MCF 10A (cell line): ENCODE measurements at regions not wholly inside any gene's neighbourhood (a gene's known extent, or its start where the extent isn't known, plus 50 kb on each side); places are given as distances from the start of the nearest gene placed in this dataset.

Experiments used
- BruUV-seq: library from RNA; stranded (reverse); fragments of 400-500 nt; replicated peaks from 2 replicates; lab custom pipeline; 2021; lab: Mats Ljungman, UMichigan
- CTCF ChIA-PET: fragments of 300-600 bp; sonication (Branson Sonifier 250); formaldehyde crosslinking; extraction: SDS; loops from one replicate; lab custom pipeline; 2021; ENCODE audit warnings: antibody characterized with exemption, inconsistent platforms; lab: Yijun Ruan, JAX
- POLR2A ChIA-PET: fragments of 300-600, 350-650 bp; sonication (Branson Sonifier 250); formaldehyde crosslinking; extraction: SDS; loops from one replicate; lab custom pipeline; 2020; ENCODE audit warnings: antibody characterized with exemption, inconsistent platforms; lab: Yijun Ruan, JAX
- DNase-seq: peaks from one replicate; pipeline ENCODE4 v3.0.0-alpha.2; 2018; ENCODE audit not compliant: unreplicated experiment
- H3K27ac Mint-ChIP-seq: one replicate; pipeline ENCODE4 v1.8.0; 2022; ENCODE audit warnings: mild to moderate bottlenecking, low read depth, mixed read lengths; ENCODE audit not compliant: unreplicated experiment
- H3K27me3 Mint-ChIP-seq: one replicate; pipeline ENCODE4 v1.8.0; 2022; ENCODE audit warnings: mixed read lengths; ENCODE audit not compliant: insufficient read depth, unreplicated experiment
- H3K36me3 Mint-ChIP-seq: one replicate; pipeline ENCODE4 v1.8.0; 2022; ENCODE audit warnings: mild to moderate bottlenecking, moderate library complexity, mixed read lengths; ENCODE audit not compliant: insufficient read depth, unreplicated experiment
- H3K4me1 Mint-ChIP-seq: one replicate; pipeline ENCODE4 v1.8.0; 2022; ENCODE audit warnings: mixed read lengths; ENCODE audit not compliant: insufficient read depth, unreplicated experiment
- H3K4me3 Mint-ChIP-seq: one replicate; pipeline ENCODE4 v1.8.0; 2022; ENCODE audit warnings: mild to moderate bottlenecking, moderate library complexity, mixed read lengths; ENCODE audit not compliant: unreplicated experiment
- H3K9me3 Mint-ChIP-seq: one replicate; pipeline ENCODE4 v1.8.0; 2022; ENCODE audit warnings: mixed read lengths; ENCODE audit not compliant: unreplicated experiment
- intact Hi-C: fragments of 100-400 bp; cut with micrococcal nuclease; formaldehyde crosslinking; loops from 2 replicates; pipeline ENCODE4 v1.14.1; 2022
- TF ChIP-seq, protein P1 (sequence below): fragments of 200-600 bp; IDR thresholded peaks from one replicate; pipeline ENCODE4 v1.8.0; 2022; ENCODE audit warnings: antibody characterized with exemption, mild to moderate bottlenecking; ENCODE audit not compliant: unreplicated experiment

DNA sequence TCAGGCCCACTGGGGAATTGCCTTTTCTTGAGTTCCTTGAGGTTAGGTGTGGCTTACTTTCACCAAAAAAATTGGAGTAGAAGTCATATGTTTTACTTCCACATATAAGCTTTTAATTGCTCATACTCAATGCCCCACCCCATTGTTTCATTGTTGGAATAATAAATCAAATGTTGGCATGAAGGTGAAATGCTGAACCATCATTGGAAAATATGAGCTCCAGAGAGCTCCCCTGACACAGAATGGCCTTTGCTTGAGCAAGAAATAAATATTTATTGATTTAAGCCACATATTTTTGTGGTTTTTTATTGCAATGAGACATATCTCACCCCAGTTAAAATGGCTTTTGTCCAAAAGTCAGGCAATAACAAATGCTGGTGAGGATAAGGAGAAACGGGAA, 167.3 kb upstream of the SRD5A2 start:
- CTCF ChIA-PET = interaction anchor here (0.7 kb wide), 3 partner anchors 98 to 592 kb away, joined by 3 read pairs; no protein-coding TSS in a partner anchor
- DNase-seq = no peak

DNA sequence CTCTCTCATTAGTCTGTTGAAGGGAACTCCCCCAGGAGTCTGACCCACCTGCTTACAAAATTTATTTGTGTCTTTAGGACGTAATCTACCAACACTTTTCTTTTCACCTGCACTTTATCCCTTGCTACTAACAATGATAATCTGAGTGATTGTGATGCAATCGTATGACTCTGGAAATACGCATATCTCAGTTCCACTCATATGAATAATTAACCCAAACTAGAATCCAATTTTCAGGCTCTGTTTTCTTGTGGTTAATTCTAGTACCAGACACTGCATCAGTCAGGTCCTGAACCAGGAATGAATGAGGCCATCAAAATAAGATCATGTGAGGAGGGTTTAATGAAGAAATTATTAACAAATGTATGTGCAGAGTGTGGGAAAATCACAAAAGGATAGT, 158.4 kb upstream of the SRD5A2 start:
- Mint-ChIP-seq H3K27ac (no peak overlapping the region), H3K4me3 (no peak overlapping the region), H3K4me1 (no peaks in the 10 kb centered on the region), H3K9me3 (no peaks in the 10 kb centered on the region), H3K27me3 (no peaks in the 10 kb centered on the region), H3K36me3 (no peaks in the 10 kb centered on the region)
- intact Hi-C loops = no loop called here
- no peak for DNase-seq
- BruUV-seq = no TSS peak
- TF ChIP-seq, protein P1, sequence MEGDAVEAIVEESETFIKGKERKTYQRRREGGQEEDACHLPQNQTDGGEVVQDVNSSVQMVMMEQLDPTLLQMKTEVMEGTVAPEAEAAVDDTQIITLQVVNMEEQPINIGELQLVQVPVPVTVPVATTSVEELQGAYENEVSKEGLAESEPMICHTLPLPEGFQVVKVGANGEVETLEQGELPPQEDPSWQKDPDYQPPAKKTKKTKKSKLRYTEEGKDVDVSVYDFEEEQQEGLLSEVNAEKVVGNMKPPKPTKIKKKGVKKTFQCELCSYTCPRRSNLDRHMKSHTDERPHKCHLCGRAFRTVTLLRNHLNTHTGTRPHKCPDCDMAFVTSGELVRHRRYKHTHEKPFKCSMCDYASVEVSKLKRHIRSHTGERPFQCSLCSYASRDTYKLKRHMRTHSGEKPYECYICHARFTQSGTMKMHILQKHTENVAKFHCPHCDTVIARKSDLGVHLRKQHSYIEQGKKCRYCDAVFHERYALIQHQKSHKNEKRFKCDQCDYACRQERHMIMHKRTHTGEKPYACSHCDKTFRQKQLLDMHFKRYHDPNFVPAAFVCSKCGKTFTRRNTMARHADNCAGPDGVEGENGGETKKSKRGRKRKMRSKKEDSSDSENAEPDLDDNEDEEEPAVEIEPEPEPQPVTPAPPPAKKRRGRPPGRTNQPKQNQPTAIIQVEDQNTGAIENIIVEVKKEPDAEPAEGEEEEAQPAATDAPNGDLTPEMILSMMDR = no peak
- ChIA-PET CTCF (no interaction called here), POLR2A (no interaction called here)

More for the DNA sequence above, 167.3 kb upstream of the SRD5A2 start:
- Mint-ChIP-seq H3K27me3 (no peaks in the 10 kb centered on the region), H3K4me1 (no peaks in the 10 kb centered on the region), H3K36me3 (no peaks in the 10 kb centered on the region), H3K9me3 (peaks cover 11% of the 10 kb centered on the region), H3K4me3 (no peak overlapping the region), H3K27ac (no peak overlapping the region)
- TF ChIP-seq, protein P1 = no peak
- intact Hi-C loops = no loop called here
- BruUV-seq = no TSS peak
- POLR2A ChIA-PET = no interaction called here

DNA sequence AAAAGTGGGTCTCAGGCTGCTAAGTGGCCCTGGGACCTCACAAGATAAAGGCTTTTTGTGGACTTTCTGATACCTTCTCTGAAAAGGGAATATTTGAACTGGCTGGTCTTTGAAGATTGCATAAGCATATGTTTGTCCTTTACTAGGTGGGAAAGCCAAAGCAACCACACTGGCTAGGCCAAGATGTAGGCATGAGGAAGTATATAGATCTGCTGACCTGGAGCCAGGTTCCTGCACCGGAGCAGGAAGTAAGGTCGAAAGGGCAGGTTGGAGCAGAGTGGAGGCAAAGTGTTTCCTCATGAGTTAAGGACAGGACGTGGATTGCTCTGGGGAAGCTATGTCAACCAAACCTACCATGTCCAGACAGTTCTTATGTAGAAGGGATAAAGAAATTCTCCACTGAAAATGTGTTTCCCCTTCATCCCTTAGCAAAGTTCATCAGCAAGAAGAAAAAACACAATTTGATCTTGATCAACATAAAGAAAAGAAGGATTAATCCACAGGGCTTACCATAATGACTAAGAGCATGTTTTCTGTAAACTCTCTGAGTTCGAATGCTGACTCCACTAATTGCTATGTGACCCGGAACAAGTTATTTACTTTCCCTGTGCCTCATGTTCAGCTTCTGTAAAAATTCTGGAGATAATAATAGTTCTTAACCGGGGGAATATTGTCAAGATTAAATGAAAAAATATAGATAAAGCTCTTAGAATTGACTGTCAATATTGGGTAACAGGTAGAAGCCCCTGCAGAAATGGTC, 156.1 kb upstream of the SRD5A2 start:
- Mint-ChIP-seq H3K4me1 (no peaks in the 10 kb centered on the region), H3K27me3 (no peaks in the 10 kb centered on the region), H3K36me3 (no peaks in the 10 kb centered on the region), H3K27ac (no peak overlapping the region), H3K4me3 (no peak overlapping the region), H3K9me3 (no peaks in the 10 kb centered on the region)
- ChIA-PET CTCF (interaction anchor here (0.8 kb wide), 1 partner anchor 18 kb away, joined by 3 read pairs; no protein-coding TSS in a partner anchor), POLR2A (no interaction called here)
- TF ChIP-seq, protein P1 = no peak
- intact Hi-C loops = no loop called here
- no peak for DNase-seq
- no TSS peak for BruUV-seq

DNA sequence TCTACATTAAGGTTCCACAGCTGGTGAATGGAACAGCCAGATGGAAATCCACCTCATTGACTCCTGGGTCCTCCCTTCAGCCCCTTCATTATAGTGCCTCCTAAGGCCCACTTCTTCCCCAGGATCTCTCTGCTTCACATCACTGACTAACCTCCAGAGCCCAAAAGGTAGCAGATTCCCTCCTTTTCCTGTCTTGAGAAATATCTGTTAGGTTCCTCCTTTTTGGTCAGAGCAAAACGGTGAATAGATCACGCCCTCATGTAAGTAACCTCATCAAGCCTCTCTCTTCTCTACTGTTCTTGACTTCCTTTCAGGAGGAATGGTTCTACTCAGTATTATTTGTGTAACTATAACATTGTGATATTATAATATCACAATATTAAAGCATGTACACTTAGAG, 155.0 kb upstream of the SRD5A2 start:
- ChIA-PET POLR2A (no interaction called here), CTCF (interaction anchor here (0.7 kb wide), 1 partner anchor 32 kb away, joined by 3 read pairs; no protein-coding TSS in a partner anchor)
- Mint-ChIP-seq H3K4me1 (no peaks in the 10 kb centered on the region), H3K27me3 (no peaks in the 10 kb centered on the region), H3K4me3 (no peak overlapping the region), H3K27ac (no peak overlapping the region), H3K36me3 (no peaks in the 10 kb centered on the region), H3K9me3 (no peaks in the 10 kb centered on the region)
- TF ChIP-seq, protein P1 = no peak
- BruUV-seq = no TSS peak
- intact Hi-C loops = no loop called here
- no peak for DNase-seq
